ENCODE measurements at regions not wholly inside any gene's neighbourhood (a gene's known extent, or its start where the extent isn't known, plus 50 kb on each side); places are given as distances from the start of the nearest gene placed in this dataset.

DNA sequence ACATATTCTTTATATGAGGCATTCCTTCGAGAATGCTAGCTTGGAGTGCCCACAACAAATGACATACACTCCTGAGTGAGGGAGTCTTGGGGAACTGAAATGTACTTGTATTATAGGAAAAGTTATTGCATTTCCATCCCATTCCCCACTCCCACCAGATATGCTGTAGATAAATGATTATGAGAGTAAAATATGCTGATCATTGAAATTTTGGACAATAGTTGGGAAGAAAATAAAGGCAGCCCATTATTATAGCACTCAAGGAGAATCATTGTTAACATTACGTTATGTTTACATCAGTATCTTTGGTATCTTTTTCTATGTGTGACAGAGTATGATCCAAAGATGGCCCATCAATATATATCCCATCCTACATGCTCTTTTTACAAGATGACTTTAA lies 194.4 kb downstream of the GATA3 start:
- Histone ChIP-seq H3K9me3 (peaks cover 0 to 12% of the 10 kb centered on the region in 2 donors), H3K36me3 (no peaks in the 10 kb centered on the region), H3K27ac (no peak overlapping the region), H3K27me3 (no peaks in the 10 kb centered on the region), H3K4me3 (no peak overlapping the region), H3K4me1 (no peaks in the 10 kb centered on the region)
- intact Hi-C loops (cut with DNase I): no loop called here
- DNase-seq (no peak), ATAC-seq (no peak)
- TF ChIP-seq, protein P1, sequence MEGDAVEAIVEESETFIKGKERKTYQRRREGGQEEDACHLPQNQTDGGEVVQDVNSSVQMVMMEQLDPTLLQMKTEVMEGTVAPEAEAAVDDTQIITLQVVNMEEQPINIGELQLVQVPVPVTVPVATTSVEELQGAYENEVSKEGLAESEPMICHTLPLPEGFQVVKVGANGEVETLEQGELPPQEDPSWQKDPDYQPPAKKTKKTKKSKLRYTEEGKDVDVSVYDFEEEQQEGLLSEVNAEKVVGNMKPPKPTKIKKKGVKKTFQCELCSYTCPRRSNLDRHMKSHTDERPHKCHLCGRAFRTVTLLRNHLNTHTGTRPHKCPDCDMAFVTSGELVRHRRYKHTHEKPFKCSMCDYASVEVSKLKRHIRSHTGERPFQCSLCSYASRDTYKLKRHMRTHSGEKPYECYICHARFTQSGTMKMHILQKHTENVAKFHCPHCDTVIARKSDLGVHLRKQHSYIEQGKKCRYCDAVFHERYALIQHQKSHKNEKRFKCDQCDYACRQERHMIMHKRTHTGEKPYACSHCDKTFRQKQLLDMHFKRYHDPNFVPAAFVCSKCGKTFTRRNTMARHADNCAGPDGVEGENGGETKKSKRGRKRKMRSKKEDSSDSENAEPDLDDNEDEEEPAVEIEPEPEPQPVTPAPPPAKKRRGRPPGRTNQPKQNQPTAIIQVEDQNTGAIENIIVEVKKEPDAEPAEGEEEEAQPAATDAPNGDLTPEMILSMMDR (IDR thresholded peaks at IDR 0.05): no peak

GRCh38 chr10:8254350-8254749 lies 199.9 kb downstream of the GATA3 start:
- no peaks in the 10 kb centered on the region for H3K4me1 ChIP-seq
- TF ChIP-seq, protein P1 (IDR thresholded peaks at IDR 0.05): no peak
- no peaks in the 10 kb centered on the region for H3K9me3 ChIP-seq
- H3K36me3 ChIP-seq: no peaks in the 10 kb centered on the region
- H3K27ac ChIP-seq: no peak overlapping the region
- no peak overlapping the region for H3K4me3 ChIP-seq
- H3K27me3 ChIP-seq: no peaks in the 10 kb centered on the region
- no peak for ATAC-seq
- DNase-seq: no peak
- intact Hi-C loops (cut with DNase I): no loop called here

- TF ChIP-seq, protein P1 (IDR thresholded peaks at IDR 0.05): no peak
- ATAC-seq (no peak), DNase-seq (no peak)
- Histone ChIP-seq H3K4me3 (no peak overlapping the region), H3K27ac (no peak overlapping the region), H3K27me3 (no peaks in the 10 kb centered on the region), H3K9me3 (no peaks in the 10 kb centered on the region), H3K4me1 (no peaks in the 10 kb centered on the region), H3K36me3 (no peaks in the 10 kb centered on the region)
- intact Hi-C loops (cut with DNase I): no loop called here
Observed at GRCh38 chr10:8255301-8255700, 200.8 kb downstream of the GATA3 start.

GRCh38 chr10:8260645-8261044 lies 206.2 kb downstream of the GATA3 start:
- no peaks in the 10 kb centered on the region for H3K4me1 ChIP-seq
- DNase-seq: peak in 1 of 4 donors; percentile 65
- no peaks in the 10 kb centered on the region for H3K27me3 ChIP-seq
- H3K4me3 ChIP-seq: no peak overlapping the region
- H3K9me3 ChIP-seq: no peaks in the 10 kb centered on the region
- TF ChIP-seq, protein P1 (IDR thresholded peaks at IDR 0.05): no peak
- ATAC-seq: no peak
- H3K36me3 ChIP-seq: no peaks in the 10 kb centered on the region
- no peak overlapping the region for H3K27ac ChIP-seq
- intact Hi-C loops (cut with DNase I): no loop called here

GRCh38 chr10:8262317-8262716 lies 207.8 kb downstream of the GATA3 start:
- TF ChIP-seq, protein P1 (IDR thresholded peaks at IDR 0.05): no peak
- intact Hi-C loops (cut with DNase I): no loop called here
- no peak overlapping the region for H3K4me3 ChIP-seq
- no peaks in the 10 kb centered on the region for H3K27me3 ChIP-seq
- H3K27ac ChIP-seq: no peak overlapping the region
- ATAC-seq (no peak), DNase-seq (no peak)
- no peaks in the 10 kb centered on the region for H3K36me3 ChIP-seq
- no peaks in the 10 kb centered on the region for H3K9me3 ChIP-seq
- H3K4me1 ChIP-seq: no peaks in the 10 kb centered on the region
